K562 (cell line): ENCODE measurements at regions not wholly inside any gene's neighbourhood (a gene's known extent, or its start where the extent isn't known, plus 50 kb on each side); places are given as distances from the start of the nearest gene placed in this dataset.

Experiments used
- GATAD2B ChIP-seq: fragments of 450-650 bp; IDR thresholded peaks from 2 replicates; pipeline ENCODE4 v1.6.1; 2017; ENCODE audit warnings: mild to moderate bottlenecking, borderline replicate concordance
- GTF2E2 ChIP-seq: fragments of 200-800 bp; sonication (Bioruptor generic); IDR thresholded peaks from 2 replicates; pipeline ENCODE4 v1.6.1; 2016; ENCODE audit warnings: missing genetic modification characterization, missing compliant biosample characterization
- NFIC ChIP-seq: fragments of 450-650 bp; IDR thresholded peaks from 2 replicates; pipeline ENCODE4 v1.6.1; 2017; ENCODE audit warnings: mild to moderate bottlenecking, inconsistent platforms
- POLR2G ChIP-seq: fragments of 200-400 bp; formaldehyde crosslinking; IDR thresholded peaks from 2 replicates; pipeline ENCODE4 v1.6.1; 2017; ENCODE audit warnings: low read depth, mild to moderate bottlenecking, antibody characterized with exemption, low read length, moderate library complexity
- PTRF ChIP-seq: fragments of 450-650 bp; IDR thresholded peaks from 2 replicates; pipeline ENCODE4 v1.6.1; 2016; ENCODE audit warnings: mild to moderate bottlenecking, missing genetic modification characterization, missing compliant biosample characterization
- RAD21 ChIP-seq, 2 experiments: fragments of 250-450 bp in 1 of 2; fragments of 450-650 bp in 1 of 2; sonication (Bioruptor Pico) in 1 of 2; formaldehyde crosslinking in 1 of 2; IDR thresholded peaks in 1 of 2; conservative IDR thresholded peaks in 1 of 2; 2 replicates each; pipeline versions ENCODE4 v1.4.0 to v1.8.0; 2020 to 2022; ENCODE audit warnings: mild to moderate bottlenecking in 2 of 2, moderate library complexity in 1 of 2
- RBBP5 ChIP-seq: fragments of 200-600 bp; sonication (generic); IDR thresholded peaks from 2 replicates; pipeline ENCODE4 v1.6.1; 2012; ENCODE audit warnings: borderline replicate concordance, mild to moderate bottlenecking, low read length, control low read depth, inconsistent platforms; ENCODE audit not compliant: insufficient read depth, poor library complexity, severe bottlenecking
- SNRNP70 ChIP-seq: fragments of 200-400 bp; formaldehyde crosslinking; optimal IDR thresholded peaks from 2 replicates; pipeline ENCODE3; 2017; ENCODE audit warnings: low read depth, low read length
- TARDBP ChIP-seq: fragments of 450-650 bp; IDR thresholded peaks from 2 replicates; pipeline ENCODE4 v1.6.1; 2016
- ZNF175 ChIP-seq: fragments of 200-800 bp; sonication (Bioruptor generic); IDR thresholded peaks from 2 replicates; pipeline ENCODE4 v1.6.1; 2016; ENCODE audit warnings: low read depth, mild to moderate bottlenecking, missing genetic modification characterization, missing compliant biosample characterization
- ZNF551 ChIP-seq: fragments of 250-450 bp; sonication (Bioruptor Pico); IDR thresholded peaks from 2 replicates; pipeline ENCODE4 v1.5.0; 2021; ENCODE audit warnings: mild to moderate bottlenecking, moderate library complexity
- TF ChIP-seq, protein P1 (sequence below): fragments of 450-650 bp; IDR thresholded peaks from 2 replicates; pipeline ENCODE4 v1.6.1; 2017; ENCODE audit warnings: antibody characterized with exemption
- TF ChIP-seq, protein P2 (sequence below): fragments of 250-450 bp; sonication (Bioruptor Pico); IDR thresholded peaks from 2 replicates; pipeline ENCODE4 v1.6.1; 2021; ENCODE audit warnings: mild to moderate bottlenecking
- TF ChIP-seq, protein P3 (sequence below), 2 experiments: IDR thresholded peaks; 2 replicates each; pipeline ENCODE4 v1.6.1; 2012; ENCODE audit warnings: improper control_type of control experiment in 2 of 2, low read depth in 2 of 2, low read length in 2 of 2, borderline replicate concordance in 1 of 2
- TF ChIP-seq, protein P4 (sequence below): fragments of 250-450 bp; sonication (Bioruptor Pico); IDR thresholded peaks from 2 replicates; pipeline ENCODE4 v1.8.0; 2021; ENCODE audit warnings: borderline replicate concordance, mild to moderate bottlenecking, moderate library complexity; ENCODE audit not compliant: poor library complexity, severe bottlenecking
- TF ChIP-seq, protein P5 (sequence below): fragments of 250-450 bp; sonication (Bioruptor Pico); IDR thresholded peaks from 2 replicates; pipeline ENCODE4 v1.8.0; 2021; ENCODE audit warnings: moderate library complexity, mild to moderate bottlenecking, inconsistent platforms
- TF ChIP-seq, protein P6 (sequence below): sonication (generic); formaldehyde crosslinking; IDR thresholded peaks from 2 replicates; pipeline ENCODE4 v1.8.1; 2023; ENCODE audit warnings: mild to moderate bottlenecking, missing genetic modification reagents

DNA sequence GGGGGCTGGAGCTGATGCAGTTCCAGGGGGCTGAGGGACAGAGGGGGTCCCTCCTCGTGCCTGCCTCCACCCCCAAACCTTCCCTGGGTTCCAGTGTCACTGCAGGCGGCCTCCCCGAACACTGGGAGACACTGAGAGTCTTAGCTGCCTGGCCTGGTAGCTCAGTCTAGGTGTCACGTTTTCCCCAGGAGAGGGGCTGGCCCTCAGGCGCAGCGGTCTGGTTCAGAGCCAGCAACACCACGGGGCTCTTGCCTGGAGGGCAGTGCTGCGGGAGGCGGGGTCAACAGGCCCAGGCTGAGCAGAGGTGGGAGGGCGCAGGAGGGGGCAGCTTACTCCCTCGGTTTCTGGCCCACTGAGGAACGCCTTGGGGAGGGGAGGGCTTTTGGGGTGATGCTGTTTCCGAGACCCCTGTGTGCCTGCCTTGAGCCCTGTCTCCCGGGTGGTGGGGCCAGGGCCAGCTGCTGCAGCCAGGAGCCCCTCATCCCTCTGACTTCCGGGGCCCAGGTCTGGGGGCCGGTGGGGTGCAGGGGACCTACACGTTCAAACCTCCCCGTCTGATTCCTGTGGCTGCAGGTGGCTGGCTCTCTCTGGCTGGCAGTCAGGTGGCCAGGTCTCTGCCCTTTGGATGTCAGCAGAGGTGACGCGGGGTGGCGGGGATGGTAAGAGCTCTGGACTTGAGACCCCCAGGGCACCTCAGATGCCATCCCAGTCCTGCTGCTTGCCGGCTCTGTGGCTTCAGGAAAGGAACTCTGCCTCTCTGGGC lies 89.3 kb upstream of the GSE1 start (continued):
- TF ChIP-seq, protein P1, sequence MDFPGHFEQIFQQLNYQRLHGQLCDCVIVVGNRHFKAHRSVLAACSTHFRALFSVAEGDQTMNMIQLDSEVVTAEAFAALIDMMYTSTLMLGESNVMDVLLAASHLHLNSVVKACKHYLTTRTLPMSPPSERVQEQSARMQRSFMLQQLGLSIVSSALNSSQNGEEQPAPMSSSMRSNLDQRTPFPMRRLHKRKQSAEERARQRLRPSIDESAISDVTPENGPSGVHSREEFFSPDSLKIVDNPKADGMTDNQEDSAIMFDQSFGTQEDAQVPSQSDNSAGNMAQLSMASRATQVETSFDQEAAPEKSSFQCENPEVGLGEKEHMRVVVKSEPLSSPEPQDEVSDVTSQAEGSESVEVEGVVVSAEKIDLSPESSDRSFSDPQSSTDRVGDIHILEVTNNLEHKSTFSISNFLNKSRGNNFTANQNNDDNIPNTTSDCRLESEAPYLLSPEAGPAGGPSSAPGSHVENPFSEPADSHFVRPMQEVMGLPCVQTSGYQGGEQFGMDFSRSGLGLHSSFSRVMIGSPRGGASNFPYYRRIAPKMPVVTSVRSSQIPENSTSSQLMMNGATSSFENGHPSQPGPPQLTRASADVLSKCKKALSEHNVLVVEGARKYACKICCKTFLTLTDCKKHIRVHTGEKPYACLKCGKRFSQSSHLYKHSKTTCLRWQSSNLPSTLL = no peak
- TF ChIP-seq PTRF (no peak), TARDBP (no peak), RAD21 (CRISPR knock-in tag; conservative IDR thresholded peaks at IDR 0.05 in 1 of 2, IDR thresholded peaks at IDR 0.05 in 1 of 2) (no peak), SNRNP70 (no peak), GTF2E2 (tag) (no peak), ZNF175 (CRISPR knock-in tag) (no peak), ZNF551 (CRISPR knock-in tag) (no peak), NFIC (peak; percentile 83), POLR2G (0 out of 2 replicates have a peak, but pooled peaks have one; percentile 32), GATAD2B (no peak), RBBP5 (peak; percentile 28)
- TF ChIP-seq, protein P2, sequence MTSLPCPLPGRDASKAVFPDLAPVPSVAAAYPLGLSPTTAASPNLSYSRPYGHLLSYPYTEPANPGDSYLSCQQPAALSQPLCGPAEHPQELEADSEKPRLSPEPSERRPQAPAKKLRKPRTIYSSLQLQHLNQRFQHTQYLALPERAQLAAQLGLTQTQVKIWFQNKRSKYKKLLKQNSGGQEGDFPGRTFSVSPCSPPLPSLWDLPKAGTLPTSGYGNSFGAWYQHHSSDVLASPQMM (CRISPR knock-in tag) = no peak
- TF ChIP-seq, protein P3, sequence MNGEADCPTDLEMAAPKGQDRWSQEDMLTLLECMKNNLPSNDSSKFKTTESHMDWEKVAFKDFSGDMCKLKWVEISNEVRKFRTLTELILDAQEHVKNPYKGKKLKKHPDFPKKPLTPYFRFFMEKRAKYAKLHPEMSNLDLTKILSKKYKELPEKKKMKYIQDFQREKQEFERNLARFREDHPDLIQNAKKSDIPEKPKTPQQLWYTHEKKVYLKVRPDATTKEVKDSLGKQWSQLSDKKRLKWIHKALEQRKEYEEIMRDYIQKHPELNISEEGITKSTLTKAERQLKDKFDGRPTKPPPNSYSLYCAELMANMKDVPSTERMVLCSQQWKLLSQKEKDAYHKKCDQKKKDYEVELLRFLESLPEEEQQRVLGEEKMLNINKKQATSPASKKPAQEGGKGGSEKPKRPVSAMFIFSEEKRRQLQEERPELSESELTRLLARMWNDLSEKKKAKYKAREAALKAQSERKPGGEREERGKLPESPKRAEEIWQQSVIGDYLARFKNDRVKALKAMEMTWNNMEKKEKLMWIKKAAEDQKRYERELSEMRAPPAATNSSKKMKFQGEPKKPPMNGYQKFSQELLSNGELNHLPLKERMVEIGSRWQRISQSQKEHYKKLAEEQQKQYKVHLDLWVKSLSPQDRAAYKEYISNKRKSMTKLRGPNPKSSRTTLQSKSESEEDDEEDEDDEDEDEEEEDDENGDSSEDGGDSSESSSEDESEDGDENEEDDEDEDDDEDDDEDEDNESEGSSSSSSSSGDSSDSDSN (IDR thresholded peaks at IDR 0.05; ENCODE audit: borderline replicate concordance in 1 of 2, low read depth in 2 of 2, low read length in 2 of 2) = 0 out of 4 replicates have a peak, but pooled peaks of 1 of the 2 experiments have one; percentile 54
- TF ChIP-seq, protein P4, sequence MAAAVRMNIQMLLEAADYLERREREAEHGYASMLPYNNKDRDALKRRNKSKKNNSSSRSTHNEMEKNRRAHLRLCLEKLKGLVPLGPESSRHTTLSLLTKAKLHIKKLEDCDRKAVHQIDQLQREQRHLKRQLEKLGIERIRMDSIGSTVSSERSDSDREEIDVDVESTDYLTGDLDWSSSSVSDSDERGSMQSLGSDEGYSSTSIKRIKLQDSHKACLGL (CRISPR knock-in tag) = no peak
- TF ChIP-seq, protein P5, sequence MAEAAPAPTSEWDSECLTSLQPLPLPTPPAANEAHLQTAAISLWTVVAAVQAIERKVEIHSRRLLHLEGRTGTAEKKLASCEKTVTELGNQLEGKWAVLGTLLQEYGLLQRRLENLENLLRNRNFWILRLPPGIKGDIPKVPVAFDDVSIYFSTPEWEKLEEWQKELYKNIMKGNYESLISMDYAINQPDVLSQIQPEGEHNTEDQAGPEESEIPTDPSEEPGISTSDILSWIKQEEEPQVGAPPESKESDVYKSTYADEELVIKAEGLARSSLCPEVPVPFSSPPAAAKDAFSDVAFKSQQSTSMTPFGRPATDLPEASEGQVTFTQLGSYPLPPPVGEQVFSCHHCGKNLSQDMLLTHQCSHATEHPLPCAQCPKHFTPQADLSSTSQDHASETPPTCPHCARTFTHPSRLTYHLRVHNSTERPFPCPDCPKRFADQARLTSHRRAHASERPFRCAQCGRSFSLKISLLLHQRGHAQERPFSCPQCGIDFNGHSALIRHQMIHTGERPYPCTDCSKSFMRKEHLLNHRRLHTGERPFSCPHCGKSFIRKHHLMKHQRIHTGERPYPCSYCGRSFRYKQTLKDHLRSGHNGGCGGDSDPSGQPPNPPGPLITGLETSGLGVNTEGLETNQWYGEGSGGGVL (CRISPR knock-in tag) = no peak
- TF ChIP-seq, protein P6, sequence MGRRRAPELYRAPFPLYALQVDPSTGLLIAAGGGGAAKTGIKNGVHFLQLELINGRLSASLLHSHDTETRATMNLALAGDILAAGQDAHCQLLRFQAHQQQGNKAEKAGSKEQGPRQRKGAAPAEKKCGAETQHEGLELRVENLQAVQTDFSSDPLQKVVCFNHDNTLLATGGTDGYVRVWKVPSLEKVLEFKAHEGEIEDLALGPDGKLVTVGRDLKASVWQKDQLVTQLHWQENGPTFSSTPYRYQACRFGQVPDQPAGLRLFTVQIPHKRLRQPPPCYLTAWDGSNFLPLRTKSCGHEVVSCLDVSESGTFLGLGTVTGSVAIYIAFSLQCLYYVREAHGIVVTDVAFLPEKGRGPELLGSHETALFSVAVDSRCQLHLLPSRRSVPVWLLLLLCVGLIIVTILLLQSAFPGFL (CRISPR knock-in tag) = no peak
